ENCODE measurements at regions not wholly inside any gene's neighbourhood (a gene's known extent, or its start where the extent isn't known, plus 50 kb on each side); places are given as distances from the start of the nearest gene placed in this dataset.

- Histone ChIP-seq H3K4me3 (ENCODE audit: low read length in 2 of 2) (no peak overlapping the region), H3K27me3 (ENCODE audit: control insufficient read depth in 2 of 2, insufficient read depth in 1 of 2, low read length in 1 of 2) (no peaks in the 10 kb centered on the region), H3K27ac (ENCODE audit: low read depth in 1 of 2, low read length in 1 of 2) (no peak overlapping the region), H3K36me3 (ENCODE audit: control insufficient read depth in 2 of 2, insufficient read depth in 2 of 2, low read length in 1 of 2) (no peaks in the 10 kb centered on the region), H3K9me3 (ENCODE audit: control insufficient read depth in 2 of 2, insufficient read depth in 1 of 2, low read length in 1 of 2) (no peaks in the 10 kb centered on the region), H3K4me1 (ENCODE audit: control insufficient read depth in 2 of 2, insufficient read depth in 2 of 2, low read length in 2 of 2) (peaks cover 0 to 19% of the 10 kb centered on the region in 2 donors)
- DNase-seq (ENCODE audit: low read depth in 6 of 9, low spot score in 9 of 9): no peak
- 98% methylated on average over 15 of the region's 15 CpGs for WGBS
Observed at GRCh38 chr2:239566162-239566994, 165.6 kb upstream of the HDAC4 start.

DNA sequence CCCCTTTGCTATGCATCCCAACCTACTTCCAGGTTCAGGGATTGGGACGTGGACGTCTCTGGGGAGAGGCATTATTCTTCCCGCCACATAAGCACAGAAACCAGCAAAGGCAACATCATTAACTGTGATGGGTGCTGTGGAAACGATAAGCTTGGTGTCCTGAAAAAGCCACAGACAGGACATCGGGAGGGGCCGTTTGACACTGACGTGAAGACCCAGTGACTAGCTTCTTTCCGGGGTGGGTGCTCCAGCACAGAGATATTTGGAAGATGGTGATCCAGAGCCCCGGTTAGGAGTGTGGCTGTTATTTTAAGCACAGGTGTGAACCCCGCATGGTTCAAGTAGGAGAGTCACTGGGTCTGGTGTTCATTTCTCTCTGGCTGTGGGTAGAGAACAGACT lies 163.8 kb upstream of the HDAC4 start:
- DNase-seq (ENCODE audit: low read depth in 6 of 9, low spot score in 9 of 9): no peak
- no peaks in the 10 kb centered on the region for H3K9me3 ChIP-seq (ENCODE audit: control insufficient read depth in 2 of 2, insufficient read depth in 1 of 2, low read length in 1 of 2)
- H3K4me1 ChIP-seq (ENCODE audit: control insufficient read depth in 2 of 2, insufficient read depth in 2 of 2, low read length in 2 of 2): peaks cover 0 to 26% of the 10 kb centered on the region in 2 donors
- no peaks in the 10 kb centered on the region for H3K27me3 ChIP-seq (ENCODE audit: control insufficient read depth in 2 of 2, insufficient read depth in 1 of 2, low read length in 1 of 2)
- whole genome bisulfite sequencing: 97% methylated on average over 10 of the region's 10 CpGs
- no peak overlapping the region for H3K27ac ChIP-seq (ENCODE audit: low read depth in 1 of 2, low read length in 1 of 2)
- H3K4me3 ChIP-seq (ENCODE audit: low read length in 2 of 2): no peak overlapping the region
- no peaks in the 10 kb centered on the region for H3K36me3 ChIP-seq (ENCODE audit: control insufficient read depth in 2 of 2, insufficient read depth in 2 of 2, low read length in 1 of 2)

DNA sequence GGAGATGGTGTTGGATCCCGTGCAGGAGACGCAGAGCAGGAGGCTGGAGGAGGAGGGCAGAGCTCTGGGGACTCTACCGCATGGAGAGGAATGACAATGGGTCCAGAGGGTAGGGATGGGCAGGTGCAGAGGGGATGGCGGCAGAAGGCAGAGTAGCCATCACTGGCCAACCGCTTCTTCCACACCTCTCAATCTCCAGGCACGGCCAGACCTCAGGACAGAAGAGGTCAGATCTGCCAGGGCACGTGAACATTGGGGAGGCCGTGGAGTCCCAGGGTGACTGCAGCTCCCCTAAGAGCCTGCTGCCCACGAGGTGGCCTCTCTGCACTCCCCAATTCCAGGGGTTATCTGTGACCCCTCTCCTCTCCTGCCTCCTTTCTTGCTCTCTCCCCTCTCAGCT lies 162.7 kb upstream of the HDAC4 start:
- H3K27me3 ChIP-seq (ENCODE audit: control insufficient read depth in 2 of 2, insufficient read depth in 1 of 2, low read length in 1 of 2): no peaks in the 10 kb centered on the region
- H3K36me3 ChIP-seq (ENCODE audit: control insufficient read depth in 2 of 2, insufficient read depth in 2 of 2, low read length in 1 of 2): no peaks in the 10 kb centered on the region
- H3K27ac ChIP-seq (ENCODE audit: low read depth in 1 of 2, low read length in 1 of 2): no peak overlapping the region
- WGBS: 95% methylated on average over 9 of the region's 9 CpGs
- H3K4me1 ChIP-seq (ENCODE audit: control insufficient read depth in 2 of 2, insufficient read depth in 2 of 2, low read length in 2 of 2): peaks cover 7 to 35% of the 10 kb centered on the region in 2 donors
- no peak overlapping the region for H3K4me3 ChIP-seq (ENCODE audit: low read length in 2 of 2)
- no peaks in the 10 kb centered on the region for H3K9me3 ChIP-seq (ENCODE audit: control insufficient read depth in 2 of 2, insufficient read depth in 1 of 2, low read length in 1 of 2)
- DNase-seq (ENCODE audit: low read depth in 6 of 9, low spot score in 9 of 9): no peak

DNA sequence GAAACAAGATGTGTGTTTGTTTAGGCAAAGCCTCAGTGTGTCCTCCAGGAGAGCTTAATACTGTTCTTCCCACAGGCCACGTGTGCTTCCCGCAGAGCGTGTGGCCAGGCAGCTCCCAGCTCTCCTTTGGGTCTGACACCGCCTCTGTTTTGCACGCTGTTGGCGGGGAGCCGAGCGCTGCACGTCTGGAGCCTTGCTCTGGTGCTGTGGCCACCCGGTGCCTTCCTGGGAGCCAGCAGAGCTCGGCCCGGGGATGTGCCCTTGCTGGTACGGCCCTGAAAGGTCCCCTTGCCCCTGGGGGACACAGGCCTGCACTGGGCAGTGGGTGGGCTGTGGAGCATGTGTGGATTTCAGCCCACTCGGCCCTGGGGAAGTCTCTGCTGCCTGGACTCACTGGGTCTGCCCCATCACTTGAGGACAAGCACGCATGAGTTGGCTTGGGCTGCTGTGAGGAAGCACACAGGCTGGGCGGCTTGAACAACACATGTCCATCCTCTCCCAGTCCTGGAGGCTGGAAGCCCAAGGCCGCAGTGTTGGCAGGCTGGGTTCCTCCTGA lies 160.7 kb upstream of the HDAC4 start:
- no peak for DNase-seq (ENCODE audit: low read depth in 6 of 9, low spot score in 9 of 9)
- 95% methylated on average over 17 of the region's 17 CpGs for WGBS
- Histone ChIP-seq H3K27me3 (ENCODE audit: control insufficient read depth in 2 of 2, insufficient read depth in 1 of 2, low read length in 1 of 2) (no peaks in the 10 kb centered on the region), H3K4me1 (ENCODE audit: control insufficient read depth in 2 of 2, insufficient read depth in 2 of 2, low read length in 2 of 2) (peaks cover 17 to 27% of the 10 kb centered on the region in 2 donors), H3K9me3 (ENCODE audit: control insufficient read depth in 2 of 2, insufficient read depth in 1 of 2, low read length in 1 of 2) (no peaks in the 10 kb centered on the region), H3K36me3 (ENCODE audit: control insufficient read depth in 2 of 2, insufficient read depth in 2 of 2, low read length in 1 of 2) (no peaks in the 10 kb centered on the region), H3K4me3 (ENCODE audit: low read length in 2 of 2) (no peak overlapping the region), H3K27ac (ENCODE audit: low read depth in 1 of 2, low read length in 1 of 2) (no peak overlapping the region)

DNA sequence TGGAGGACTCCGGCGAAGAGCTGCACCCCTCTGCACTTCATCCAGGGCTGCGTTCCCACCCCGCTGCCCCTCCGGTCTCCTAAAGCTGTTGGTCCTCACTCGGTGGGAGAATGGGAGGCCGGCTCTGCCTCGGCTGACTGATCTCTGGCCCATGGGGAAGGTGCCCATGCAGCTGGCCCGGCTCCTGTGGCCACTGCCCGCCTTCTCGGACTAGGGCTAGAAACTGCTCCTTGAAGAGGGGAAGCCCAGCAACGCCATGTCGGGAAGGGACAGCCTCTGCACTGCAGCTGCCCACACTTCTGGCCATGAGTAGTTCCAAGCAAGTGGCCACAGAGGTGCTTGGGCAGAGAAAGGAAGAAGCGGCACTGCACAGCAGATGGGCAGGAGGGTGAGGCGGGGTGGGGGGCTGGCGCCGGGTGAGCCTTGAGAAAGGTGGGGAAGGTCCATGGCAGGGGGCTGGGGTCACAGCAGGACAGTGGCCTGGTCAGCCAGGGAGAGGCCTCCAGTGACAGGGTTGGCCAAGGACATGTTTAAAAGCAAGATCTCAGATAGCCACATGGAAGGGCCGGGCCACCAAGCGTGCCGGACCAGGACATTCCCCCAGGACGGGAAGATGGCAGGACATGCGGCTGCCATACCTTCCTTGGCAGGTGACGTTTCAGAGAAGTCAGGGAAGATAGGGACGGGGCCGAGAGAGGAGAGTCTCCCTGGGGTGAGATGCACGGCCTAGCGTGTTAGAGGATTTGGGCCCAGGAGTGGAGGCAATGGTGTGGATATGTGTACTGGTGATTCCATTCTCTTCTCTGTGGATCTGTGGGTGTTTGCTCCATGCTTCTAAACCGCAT lies 158.8 kb upstream of the HDAC4 start:
- H3K4me1 ChIP-seq (ENCODE audit: control insufficient read depth in 2 of 2, insufficient read depth in 2 of 2, low read length in 2 of 2): peaks cover 24 to 40% of the 10 kb centered on the region in 2 donors
- no peak overlapping the region for H3K27ac ChIP-seq (ENCODE audit: low read depth in 1 of 2, low read length in 1 of 2)
- no peaks in the 10 kb centered on the region for H3K36me3 ChIP-seq (ENCODE audit: control insufficient read depth in 2 of 2, insufficient read depth in 2 of 2, low read length in 1 of 2)
- H3K27me3 ChIP-seq (ENCODE audit: control insufficient read depth in 2 of 2, insufficient read depth in 1 of 2, low read length in 1 of 2): no peaks in the 10 kb centered on the region
- H3K9me3 ChIP-seq (ENCODE audit: control insufficient read depth in 2 of 2, insufficient read depth in 1 of 2, low read length in 1 of 2): no peaks in the 10 kb centered on the region
- no peak for DNase-seq (ENCODE audit: low read depth in 6 of 9, low spot score in 9 of 9)
- H3K4me3 ChIP-seq (ENCODE audit: low read length in 2 of 2): no peak overlapping the region
- WGBS: 98% methylated on average over 28 of the region's 28 CpGs

GRCh38 chr2:239558661-239559060 lies 157.8 kb upstream of the HDAC4 start:
- Histone ChIP-seq H3K4me1 (ENCODE audit: control insufficient read depth in 2 of 2, insufficient read depth in 2 of 2, low read length in 2 of 2) (peaks cover 26 to 48% of the 10 kb centered on the region in 2 donors), H3K4me3 (ENCODE audit: low read length in 2 of 2) (no peak overlapping the region), H3K27ac (ENCODE audit: low read depth in 1 of 2, low read length in 1 of 2) (no peak overlapping the region), H3K9me3 (ENCODE audit: control insufficient read depth in 2 of 2, insufficient read depth in 1 of 2, low read length in 1 of 2) (no peaks in the 10 kb centered on the region), H3K27me3 (ENCODE audit: control insufficient read depth in 2 of 2, insufficient read depth in 1 of 2, low read length in 1 of 2) (no peaks in the 10 kb centered on the region), H3K36me3 (ENCODE audit: control insufficient read depth in 2 of 2, insufficient read depth in 2 of 2, low read length in 1 of 2) (no peaks in the 10 kb centered on the region)
- no peak for DNase-seq (ENCODE audit: low read depth in 6 of 9, low spot score in 9 of 9)
- WGBS: 92% methylated on average over 12 of the region's 12 CpGs

GRCh38 chr2:239557516-239557915 lies 156.7 kb upstream of the HDAC4 start:
- no peak for DNase-seq (ENCODE audit: low read depth in 6 of 9, low spot score in 9 of 9)
- WGBS: 18% methylated on average over 5 of the region's 5 CpGs
- Histone ChIP-seq H3K27ac (ENCODE audit: low read depth in 1 of 2, low read length in 1 of 2) (peak overlapping the region in 1 of 2 donors; percentile 40), H3K4me1 (ENCODE audit: control insufficient read depth in 2 of 2, insufficient read depth in 2 of 2, low read length in 2 of 2) (peaks cover 33 to 59% of the 10 kb centered on the region in 2 donors), H3K9me3 (ENCODE audit: control insufficient read depth in 2 of 2, insufficient read depth in 1 of 2, low read length in 1 of 2) (no peaks in the 10 kb centered on the region), H3K4me3 (ENCODE audit: low read length in 2 of 2) (no peak overlapping the region), H3K36me3 (ENCODE audit: control insufficient read depth in 2 of 2, insufficient read depth in 2 of 2, low read length in 1 of 2) (no peaks in the 10 kb centered on the region), H3K27me3 (ENCODE audit: control insufficient read depth in 2 of 2, insufficient read depth in 1 of 2, low read length in 1 of 2) (no peaks in the 10 kb centered on the region)

DNA sequence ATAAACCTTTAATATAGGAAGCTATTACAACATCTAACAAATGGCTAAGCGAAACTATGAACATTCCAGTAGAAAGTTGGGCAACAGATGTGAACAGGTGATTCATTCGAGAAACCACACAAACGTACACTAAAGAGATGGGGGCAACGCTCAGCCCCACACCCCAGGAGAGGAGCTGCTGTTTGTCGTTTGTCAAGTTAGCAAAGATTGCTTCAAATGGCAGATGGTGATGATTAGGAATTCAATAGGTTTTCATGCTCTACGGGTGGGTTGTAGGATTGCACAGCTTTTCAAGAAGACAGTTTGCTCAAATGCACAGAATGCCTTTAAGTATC lies 154.7 kb upstream of the HDAC4 start:
- WGBS: 6% methylated on average over 6 of the region's 6 CpGs
- Histone ChIP-seq H3K9me3 (ENCODE audit: control insufficient read depth in 2 of 2, insufficient read depth in 1 of 2, low read length in 1 of 2) (peaks cover 0 to 4% of the 10 kb centered on the region in 2 donors), H3K4me1 (ENCODE audit: control insufficient read depth in 2 of 2, insufficient read depth in 2 of 2, low read length in 2 of 2) (peaks cover 44 to 73% of the 10 kb centered on the region in 2 donors), H3K27ac (ENCODE audit: low read depth in 1 of 2, low read length in 1 of 2) (peak overlapping the region in 1 of 2 donors; percentile 84), H3K4me3 (ENCODE audit: low read length in 2 of 2) (no peak overlapping the region), H3K27me3 (ENCODE audit: control insufficient read depth in 2 of 2, insufficient read depth in 1 of 2, low read length in 1 of 2) (no peaks in the 10 kb centered on the region), H3K36me3 (ENCODE audit: control insufficient read depth in 2 of 2, insufficient read depth in 2 of 2, low read length in 1 of 2) (no peaks in the 10 kb centered on the region)
- DNase-seq (ENCODE audit: low read depth in 6 of 9, low spot score in 9 of 9): peak in 3 of 9 donors; percentile 46 to 76 (median 48)
